Activated CD4-positive, alpha-beta T cell treated with anti-CD3 and anti-CD28 coated beads, Interleukin-2, amount 50 U/mL, for 24 hours (primary cell): ENCODE measurements at regions not wholly inside any gene's neighbourhood (a gene's known extent, or its start where the extent isn't known, plus 50 kb on each side); places are given as distances from the start of the nearest gene placed in this dataset.
"Not testable (repeated sequence)": the region's sequence is repeated elsewhere in the genome, so short reads cannot be mapped to it uniquely, and the experiment has no call there.

Experiments used
- DNase-seq, 2 donors: peaks; one replicate each; pipeline ENCODE4 v3.0.0-alpha.2; 2020; ENCODE audit warnings: low read depth in 1 of 2, low spot score in 1 of 2

DNA sequence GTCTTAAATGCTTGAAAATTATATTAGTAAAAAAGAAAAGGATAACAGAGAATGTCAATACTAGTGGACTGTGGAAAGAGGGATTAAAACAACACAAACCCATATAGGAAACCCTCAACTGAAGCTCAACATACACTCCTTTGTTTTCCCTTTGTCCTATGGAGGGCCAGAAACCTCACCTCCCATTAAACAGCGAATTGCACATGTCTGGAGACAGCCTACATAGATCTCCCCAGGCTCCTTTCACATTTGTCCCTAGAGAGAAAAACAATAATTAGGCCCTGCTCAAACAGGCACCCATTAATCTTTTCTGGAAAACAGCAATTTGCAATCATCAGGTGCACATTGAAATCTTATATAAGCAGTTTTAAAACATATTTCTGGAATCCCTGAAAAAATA is 87.6 kb upstream of the SEMA3D start:
- DNase-seq = no peak

DNA sequence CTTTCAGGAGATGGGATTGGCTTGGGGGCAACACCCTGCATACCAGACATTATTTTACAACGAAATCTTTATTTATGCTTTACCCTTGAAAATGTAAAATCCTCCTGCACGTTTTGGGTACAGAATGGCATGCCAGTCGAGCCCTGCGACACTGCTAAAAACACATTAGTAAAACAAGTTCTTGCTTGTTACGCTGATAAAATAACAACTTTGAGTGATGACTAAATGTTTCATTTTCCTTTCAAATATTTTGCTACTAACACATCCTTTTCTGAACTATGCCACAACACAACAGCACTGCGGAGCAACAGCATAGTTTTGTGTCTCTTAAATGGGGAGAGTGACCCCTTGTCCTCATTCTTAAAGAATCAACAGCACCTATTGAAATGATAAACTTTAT is 76.0 kb upstream of the SEMA3D start:
- no peak for DNase-seq

DNA sequence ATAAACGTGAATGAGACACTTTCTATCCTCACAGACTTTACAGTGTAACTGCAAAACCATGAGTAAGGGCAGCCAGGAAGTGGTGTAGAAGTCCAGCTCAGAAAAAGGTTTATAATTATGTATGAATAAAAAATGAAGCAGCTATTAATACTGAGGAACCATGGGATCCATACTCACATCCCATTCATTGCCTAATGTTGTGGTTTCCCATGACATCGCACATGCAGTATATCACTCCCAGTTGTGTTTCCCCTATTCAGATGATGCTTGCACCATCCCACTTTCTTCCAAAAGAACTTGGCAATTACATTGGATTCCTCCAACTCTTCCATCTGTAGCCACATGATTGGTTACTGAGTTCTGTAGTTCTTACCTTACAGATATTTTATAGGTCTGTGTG is 74.5 kb upstream of the SEMA3D start:
- DNase-seq = no peak

DNA sequence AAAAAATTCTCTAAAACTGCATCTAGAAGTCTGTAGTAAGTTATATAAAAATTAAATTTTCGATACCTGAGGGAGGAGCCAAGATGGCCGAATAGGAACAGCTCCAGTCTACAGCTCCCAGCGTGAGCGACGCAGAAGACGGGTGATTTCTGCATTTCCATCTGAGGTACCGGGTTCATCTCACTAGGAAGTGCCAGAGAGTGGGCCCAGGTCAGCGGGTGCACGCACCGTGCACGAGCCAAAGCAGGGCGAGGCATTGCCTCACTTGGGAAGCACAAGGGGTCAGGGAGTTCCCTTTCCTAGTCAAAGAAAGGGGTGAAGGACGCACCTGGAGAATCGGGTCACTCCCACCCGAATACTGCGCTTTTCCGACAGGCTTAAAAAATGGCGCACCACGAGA is 62.9 kb upstream of the SEMA3D start:
- not testable (repeated sequence) for DNase-seq

DNA sequence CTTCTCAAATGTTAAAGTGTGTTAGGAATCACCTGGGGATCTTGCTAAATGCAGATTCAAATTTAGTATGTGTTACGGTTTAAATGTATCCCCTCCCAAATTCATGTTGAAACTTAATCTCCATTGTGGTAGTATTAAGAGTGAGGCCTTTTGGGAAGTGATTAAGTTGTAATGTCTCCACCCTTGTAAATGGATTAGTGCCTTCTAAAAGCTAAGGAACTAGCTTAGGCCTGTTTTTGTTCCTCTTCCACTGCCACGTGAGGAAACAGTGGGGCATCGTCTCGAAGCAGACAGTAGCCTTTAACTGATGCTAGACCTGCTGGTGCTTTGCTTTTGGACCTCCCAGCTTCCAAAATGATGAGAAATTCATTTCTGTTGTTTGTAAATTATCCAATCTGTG is 52.3 kb upstream of the SEMA3D start:
- DNase-seq = no peak

DNA sequence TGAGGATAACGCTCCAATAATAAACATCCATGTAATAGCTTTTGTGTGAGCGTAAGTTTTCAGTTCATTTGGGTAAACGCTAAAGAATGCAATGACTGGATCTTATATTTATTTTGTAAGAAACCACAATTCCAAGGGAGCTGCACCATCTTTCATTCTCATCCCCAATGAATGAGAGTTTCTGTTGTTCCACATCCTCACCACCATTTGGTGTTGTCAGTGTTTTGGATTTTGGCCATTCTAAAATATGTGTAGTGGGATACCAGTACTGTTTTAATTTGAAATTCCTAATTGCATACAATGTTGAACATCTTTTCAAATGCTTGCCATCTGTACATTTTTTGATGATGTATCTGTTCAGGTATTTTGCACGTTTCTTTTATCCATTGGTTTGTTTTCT is 50.9 kb upstream of the SEMA3D start:
- DNase-seq = no peak
